IPS-15b (cell line): ENCODE measurements at regions not wholly inside any gene's neighbourhood (a gene's known extent, or its start where the extent isn't known, plus 50 kb on each side); places are given as distances from the start of the nearest gene placed in this dataset.
"Not testable (repeated sequence)": the region's sequence is repeated elsewhere in the genome, so short reads cannot be mapped to it uniquely, and the experiment has no call there.

ENCODE experiments used
- H3K27me3 ChIP-seq: one replicate; pipeline ENCODE4 v1.6.1; 2013; ENCODE audit warnings: low read length; ENCODE audit not compliant: control insufficient read depth, insufficient read depth
- H3K36me3 ChIP-seq: one replicate; pipeline ENCODE4 v1.6.1; 2013; ENCODE audit warnings: low read length; ENCODE audit not compliant: control insufficient read depth, insufficient read depth
- H3K4me1 ChIP-seq: one replicate; pipeline ENCODE4 v1.6.1; 2013; ENCODE audit warnings: mild to moderate bottlenecking, low read length; ENCODE audit not compliant: control insufficient read depth, insufficient read depth
- H3K4me3 ChIP-seq: one replicate; pipeline ENCODE4 v1.5.1; 2013; ENCODE audit warnings: low read depth, low read length
- H3K9ac ChIP-seq: one replicate; pipeline ENCODE4 v1.6.1; 2013; ENCODE audit warnings: low read depth, mild to moderate bottlenecking, low read length
- H3K9me3 ChIP-seq: one replicate; pipeline ENCODE4 v1.6.1; 2013; ENCODE audit warnings: mild to moderate bottlenecking, low read length; ENCODE audit not compliant: control insufficient read depth, insufficient read depth

DNA sequence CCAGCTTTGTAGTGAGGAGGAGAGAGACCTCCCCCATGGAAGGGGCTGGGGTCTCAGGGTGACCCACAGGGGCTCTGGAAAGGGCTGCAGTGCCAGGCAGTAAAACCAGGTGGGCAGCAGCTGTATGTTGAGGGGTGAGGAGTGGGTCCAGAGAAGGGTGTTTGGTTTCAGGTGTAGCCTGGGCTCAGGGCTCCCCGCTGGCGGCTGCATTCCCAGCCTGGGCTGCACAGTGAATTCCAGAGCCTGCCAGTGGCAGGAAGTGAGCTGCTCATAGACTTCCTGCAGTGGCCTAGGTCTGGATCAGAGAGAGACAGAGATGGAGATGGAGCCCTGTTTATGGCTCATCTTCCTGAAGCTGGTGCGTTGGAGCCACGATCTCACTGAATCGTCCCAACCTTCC, 356.4 kb downstream of the PTPRU start:
- Histone ChIP-seq H3K27me3 (no peaks in the 10 kb centered on the region), H3K4me3 (no peak overlapping the region), H3K9me3 (no peaks in the 10 kb centered on the region), H3K4me1 (no peaks in the 10 kb centered on the region), H3K36me3 (no peaks in the 10 kb centered on the region), H3K9ac (no peak overlapping the region)

DNA sequence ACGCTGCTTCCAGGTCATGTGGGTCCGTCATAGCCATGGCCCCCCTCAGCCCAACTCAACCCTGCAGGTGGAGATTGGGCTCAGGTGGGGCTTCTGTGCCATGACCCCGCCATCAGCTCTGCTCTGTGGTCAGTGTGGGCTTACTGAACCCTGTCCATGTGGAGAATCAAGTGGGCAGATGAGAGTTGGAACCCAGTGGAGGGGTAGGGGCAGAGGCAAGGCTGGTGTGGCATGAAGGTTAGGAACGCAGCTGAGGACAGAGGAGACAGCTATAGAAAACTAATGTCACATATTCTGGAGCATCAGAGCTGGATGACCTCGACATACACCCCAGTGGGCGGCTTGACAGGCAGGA, 355.9 kb downstream of the PTPRU start:
- H3K36me3 ChIP-seq, result no peaks in the 10 kb centered on the region
- no peak overlapping the region for H3K4me3 ChIP-seq
- H3K27me3 ChIP-seq, result no peaks in the 10 kb centered on the region
- H3K9ac ChIP-seq, result no peak overlapping the region
- H3K9me3 ChIP-seq, result no peaks in the 10 kb centered on the region
- H3K4me1 ChIP-seq, result no peaks in the 10 kb centered on the region

DNA sequence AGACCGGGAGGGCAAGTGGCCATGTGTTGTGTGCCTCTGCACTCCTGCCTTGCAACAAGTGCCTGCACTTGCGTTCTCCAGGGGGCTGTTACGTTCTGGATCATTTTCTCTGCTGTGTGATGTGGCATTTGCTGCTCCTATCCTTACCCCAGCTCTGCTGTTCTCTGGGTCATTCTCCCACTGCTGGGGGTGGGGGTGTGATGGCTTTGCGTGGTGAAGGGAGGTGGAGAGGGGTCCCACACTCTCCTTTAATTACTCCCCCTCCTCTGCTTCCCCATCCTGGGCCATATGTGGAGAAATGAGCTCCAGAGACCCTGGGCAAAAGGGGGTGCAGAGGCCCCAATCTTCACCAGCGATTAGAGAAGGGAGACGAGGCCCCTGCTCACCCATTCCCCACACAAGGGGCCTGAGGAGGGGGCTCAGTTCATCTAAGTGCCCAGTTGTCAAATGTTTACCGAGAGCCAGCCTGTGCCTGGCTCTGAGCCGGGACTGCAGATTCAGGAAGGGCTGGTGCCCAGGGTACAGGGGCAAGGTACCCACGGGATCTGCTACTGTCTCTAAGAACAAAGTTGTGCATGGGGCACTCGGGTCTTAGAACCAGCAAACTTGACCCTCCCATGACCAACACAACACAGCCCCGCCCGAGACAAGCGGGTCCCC, 355.4 kb downstream of the PTPRU start:
- Histone ChIP-seq H3K4me1 (no peaks in the 10 kb centered on the region), H3K27me3 (no peaks in the 10 kb centered on the region), H3K36me3 (no peaks in the 10 kb centered on the region), H3K4me3 (no peak overlapping the region), H3K9me3 (no peaks in the 10 kb centered on the region), H3K9ac (no peak overlapping the region)

DNA sequence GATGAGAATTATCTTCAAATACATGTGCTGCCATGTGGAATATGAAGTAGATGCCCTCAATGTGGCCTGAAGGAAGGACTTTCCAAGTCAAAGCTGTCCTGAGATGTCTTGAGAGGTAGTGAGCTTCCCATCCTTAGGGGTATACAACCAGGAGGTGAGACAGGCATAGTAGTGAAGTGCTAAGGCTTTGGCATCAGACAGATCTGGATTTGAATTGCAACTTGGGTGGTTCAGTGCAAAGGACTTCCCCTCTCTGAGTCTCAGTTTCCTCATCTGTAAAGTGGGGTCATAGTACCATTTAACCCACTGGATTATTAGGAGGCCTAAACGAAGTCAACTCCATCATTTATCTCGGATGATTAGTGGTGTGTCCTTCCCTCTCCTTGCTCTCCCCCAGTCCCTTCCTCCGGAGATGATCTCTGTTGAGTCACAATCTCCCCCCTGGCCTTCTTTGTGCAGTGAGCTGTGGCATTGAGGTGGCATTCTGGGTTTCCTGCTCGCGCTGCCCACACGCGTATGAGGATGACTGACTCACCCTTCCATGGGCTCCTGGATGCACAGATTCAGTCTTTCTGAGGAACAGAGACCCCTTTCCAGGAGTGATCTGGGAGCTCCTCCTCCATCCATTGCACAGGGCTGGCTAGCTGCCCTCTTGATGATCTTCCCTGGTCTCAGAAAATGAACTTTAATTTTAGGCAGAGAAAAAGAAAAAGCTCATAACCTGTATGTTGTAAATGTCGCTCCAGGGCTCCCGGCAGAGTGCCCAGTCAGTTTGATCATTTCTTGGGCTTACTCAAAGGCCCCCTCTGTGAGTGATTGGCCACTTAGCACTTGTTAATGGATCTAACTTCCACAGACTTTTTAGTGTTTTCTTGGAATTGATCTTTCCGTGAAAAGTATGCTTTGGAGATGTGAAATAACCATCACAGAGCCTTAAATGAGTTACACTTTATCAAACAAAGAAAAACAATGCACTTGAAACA, 354.6 kb downstream of the PTPRU start:
- Histone ChIP-seq H3K4me3 (no peak overlapping the region), H3K36me3 (no peaks in the 10 kb centered on the region), H3K27me3 (no peaks in the 10 kb centered on the region), H3K9me3 (no peaks in the 10 kb centered on the region), H3K9ac (no peak overlapping the region), H3K4me1 (no peaks in the 10 kb centered on the region)

DNA sequence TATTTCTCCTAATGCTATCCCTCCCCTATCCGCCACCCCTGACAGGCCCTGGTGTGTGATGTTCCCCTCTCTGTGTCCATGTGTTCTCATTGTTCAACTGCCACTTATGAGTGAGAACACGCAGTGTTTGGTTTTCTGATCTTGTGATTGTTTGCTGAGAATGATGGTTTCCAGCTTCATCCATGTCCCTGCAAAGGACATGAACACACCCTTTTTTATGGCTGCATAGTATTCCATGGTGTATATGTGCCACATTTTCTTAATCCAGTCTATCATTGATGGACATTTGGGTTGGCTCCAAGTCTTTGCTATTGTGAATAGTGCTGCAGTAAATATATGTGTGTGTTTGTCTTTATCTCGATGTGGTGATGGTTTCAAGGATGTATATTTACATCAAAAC, 353.4 kb downstream of the PTPRU start:
- not testable (repeated sequence) for H3K4me1 ChIP-seq, H3K27me3 ChIP-seq, H3K4me3 ChIP-seq, H3K9ac ChIP-seq, H3K36me3 ChIP-seq, H3K9me3 ChIP-seq

DNA sequence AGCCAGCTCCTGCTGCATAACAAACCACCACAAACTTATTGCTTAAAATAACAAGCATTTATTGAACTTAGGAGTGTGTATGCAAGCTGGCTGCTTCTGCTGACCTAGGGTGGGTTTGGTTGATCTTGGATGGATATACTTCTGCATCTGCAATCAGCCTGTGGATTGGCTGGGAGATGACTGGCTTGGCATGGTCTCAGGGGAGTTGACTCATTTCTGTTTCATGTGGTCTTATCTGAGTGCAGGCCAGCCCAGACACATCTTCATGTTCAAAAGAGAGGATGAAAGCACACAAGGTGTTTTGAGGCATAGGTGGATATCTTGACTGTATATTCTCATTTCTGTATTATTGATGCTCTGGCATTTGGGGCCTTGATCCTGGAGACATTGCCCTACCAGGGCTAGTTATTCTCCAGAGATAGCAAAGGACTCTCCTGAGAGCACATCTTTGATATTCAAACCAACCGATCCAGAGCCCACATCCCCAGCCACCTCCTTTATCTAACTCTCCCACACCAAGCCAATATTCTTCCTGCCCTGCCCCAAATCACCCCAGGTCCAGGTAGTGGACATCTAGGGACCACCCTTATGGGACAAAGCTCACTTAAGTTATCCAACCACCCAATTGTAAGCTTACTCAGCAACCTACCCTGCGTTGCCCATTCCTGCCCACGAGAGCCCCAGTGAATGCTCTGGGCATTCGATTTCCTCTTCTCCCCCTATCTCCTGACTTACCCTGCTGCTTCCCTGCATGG, 350.8 kb downstream of the PTPRU start:
- Histone ChIP-seq H3K9ac (no peak overlapping the region), H3K4me1 (no peaks in the 10 kb centered on the region), H3K27me3 (no peaks in the 10 kb centered on the region), H3K4me3 (no peak overlapping the region), H3K36me3 (no peaks in the 10 kb centered on the region), H3K9me3 (no peaks in the 10 kb centered on the region)

DNA sequence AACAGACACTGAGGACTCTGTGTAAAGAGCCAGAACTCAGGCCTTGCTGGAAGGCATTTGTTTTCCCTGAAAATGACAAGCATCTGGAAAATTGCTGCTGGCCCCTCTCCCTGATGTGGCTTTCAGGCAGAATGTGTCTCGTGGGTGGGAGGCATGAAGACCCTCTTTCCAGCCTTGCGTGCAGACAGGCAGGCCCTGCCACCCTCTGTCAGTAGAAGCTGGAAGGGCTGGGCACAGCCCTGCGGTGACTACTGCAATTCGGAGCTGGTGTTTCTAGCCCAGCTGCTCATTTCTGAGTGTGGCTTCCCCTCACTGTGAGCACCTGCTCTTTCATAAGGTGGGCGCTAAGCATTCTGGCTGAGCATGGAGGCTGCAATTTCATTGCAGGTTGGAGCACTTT, 349.9 kb downstream of the PTPRU start:
- no peak overlapping the region for H3K4me3 ChIP-seq
- no peak overlapping the region for H3K9ac ChIP-seq
- H3K9me3 ChIP-seq, result no peaks in the 10 kb centered on the region
- H3K4me1 ChIP-seq, result no peaks in the 10 kb centered on the region
- no peaks in the 10 kb centered on the region for H3K36me3 ChIP-seq
- H3K27me3 ChIP-seq, result no peaks in the 10 kb centered on the region

DNA sequence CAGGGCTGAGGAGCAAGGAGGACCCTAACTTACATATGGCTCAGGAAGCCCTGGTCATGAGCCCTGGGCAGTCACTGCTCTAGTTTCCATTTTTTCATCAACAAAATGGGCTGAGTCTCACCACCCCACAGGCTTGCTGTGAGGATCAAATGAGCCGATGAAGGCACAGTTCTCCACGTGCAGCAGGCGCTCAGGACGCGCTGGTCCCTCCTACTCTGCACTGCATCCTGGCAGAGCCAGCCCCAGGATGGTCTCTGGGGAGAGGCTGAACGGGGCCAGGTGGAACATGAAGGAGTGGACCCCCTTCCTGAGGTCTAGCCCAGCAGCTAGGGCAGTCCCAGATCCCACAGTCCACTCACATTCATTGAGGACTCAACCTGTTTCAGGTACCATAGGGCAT, 349.3 kb downstream of the PTPRU start:
- no peaks in the 10 kb centered on the region for H3K4me1 ChIP-seq
- H3K4me3 ChIP-seq, result no peak overlapping the region
- no peaks in the 10 kb centered on the region for H3K9me3 ChIP-seq
- H3K9ac ChIP-seq, result no peak overlapping the region
- H3K36me3 ChIP-seq, result no peaks in the 10 kb centered on the region
- H3K27me3 ChIP-seq, result no peaks in the 10 kb centered on the region

DNA sequence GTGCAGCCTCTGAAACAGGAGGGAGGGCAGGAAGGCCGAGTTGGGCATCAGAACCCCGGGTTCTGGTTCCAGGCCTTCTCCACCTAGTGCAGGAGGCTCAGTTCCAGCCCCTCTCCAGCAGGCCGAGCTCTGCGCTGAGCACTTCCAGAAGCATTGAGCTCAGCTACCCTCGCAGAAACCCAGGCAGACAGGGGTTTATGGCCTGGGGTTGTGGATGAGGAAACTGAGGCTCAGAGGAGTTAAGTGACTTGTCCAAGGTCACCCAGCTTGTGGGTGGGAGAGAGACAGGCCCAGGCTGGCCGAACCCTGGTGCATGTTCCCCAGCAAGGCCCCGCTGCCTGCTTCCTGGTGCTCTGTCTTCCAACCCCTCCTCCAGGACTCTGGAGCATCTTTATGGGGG, 348.9 kb downstream of the PTPRU start:
- Histone ChIP-seq H3K9me3 (no peaks in the 10 kb centered on the region), H3K4me3 (no peak overlapping the region), H3K9ac (no peak overlapping the region), H3K27me3 (no peaks in the 10 kb centered on the region), H3K36me3 (no peaks in the 10 kb centered on the region), H3K4me1 (no peaks in the 10 kb centered on the region)

DNA sequence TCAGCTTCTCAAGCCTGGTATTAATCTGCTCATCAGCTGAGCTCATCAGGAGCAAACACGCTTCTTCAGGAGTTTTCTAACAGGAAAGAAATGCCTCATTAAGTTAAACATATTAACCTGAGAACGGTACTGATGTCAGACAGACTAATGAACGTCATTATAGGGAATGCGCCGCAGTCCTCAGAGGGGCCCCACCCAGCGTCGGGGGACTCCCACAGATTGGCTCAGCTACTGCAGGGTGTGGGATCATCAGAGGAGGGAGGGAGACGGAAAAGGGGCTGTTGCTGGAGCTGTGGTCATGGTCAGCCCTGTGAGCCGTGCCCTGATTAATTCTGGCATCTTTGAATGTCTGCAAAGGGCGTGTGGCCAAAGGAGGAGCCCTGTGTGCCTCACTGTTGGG, 348.5 kb downstream of the PTPRU start:
- Histone ChIP-seq H3K9ac (no peak overlapping the region), H3K36me3 (no peaks in the 10 kb centered on the region), H3K27me3 (no peaks in the 10 kb centered on the region), H3K4me1 (no peaks in the 10 kb centered on the region), H3K4me3 (no peak overlapping the region), H3K9me3 (no peaks in the 10 kb centered on the region)

DNA sequence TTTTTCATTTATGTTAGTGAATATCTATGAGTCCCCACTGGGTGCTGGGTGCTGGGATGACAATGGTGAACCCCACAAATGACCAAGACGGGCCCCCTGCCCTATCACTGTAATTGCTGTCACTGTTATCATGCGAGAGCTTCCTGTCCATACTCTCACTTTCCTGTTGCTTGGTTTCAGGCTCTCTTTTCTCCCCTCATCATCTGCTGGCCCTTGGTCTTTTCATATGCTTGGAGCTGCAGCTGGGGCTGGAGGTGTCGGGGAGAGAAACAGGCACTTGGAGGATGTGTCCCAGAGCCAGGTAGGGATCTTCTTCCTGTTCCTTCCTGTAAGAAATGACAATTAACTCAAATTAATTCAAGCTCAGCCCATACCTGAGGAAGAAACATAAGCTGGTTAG, 348.0 kb downstream of the PTPRU start:
- Histone ChIP-seq H3K27me3 (no peaks in the 10 kb centered on the region), H3K4me1 (no peaks in the 10 kb centered on the region), H3K4me3 (no peak overlapping the region), H3K36me3 (no peaks in the 10 kb centered on the region), H3K9ac (no peak overlapping the region), H3K9me3 (no peaks in the 10 kb centered on the region)
